Prostate gland (tissue), 2 donors: ENCODE measurements at regions not wholly inside any gene's neighbourhood (a gene's known extent, or its start where the extent isn't known, plus 50 kb on each side); places are given as distances from the start of the nearest gene placed in this dataset.

Experiments
- CTCF ChIP-seq, 4 experiments: fragments of 200-600 bp in 2 of 4; fragments of 450-650 bp in 2 of 4; sonication (generic) in 2 of 4; IDR thresholded peaks; 1 replicate in 3 of 4; 2 replicates in 1 of 4; pipeline ENCODE4 v1.5.1; 2016 to 2019; ENCODE audit warnings: antibody characterized with exemption in 4 of 4, mild to moderate bottlenecking in 2 of 4, moderate library complexity in 2 of 4
- POLR2A ChIP-seq: fragments of 450-650 bp; IDR thresholded peaks from one replicate; pipeline ENCODE4 v1.6.1; 2016; ENCODE audit warnings: antibody characterized with exemption, mild to moderate bottlenecking
- POLR2AphosphoS5 ChIP-seq: sonication (generic); formaldehyde crosslinking; IDR thresholded peaks from one replicate; pipeline ENCODE4 v1.6.1; 2017; ENCODE audit warnings: antibody characterized with exemption

DNA sequence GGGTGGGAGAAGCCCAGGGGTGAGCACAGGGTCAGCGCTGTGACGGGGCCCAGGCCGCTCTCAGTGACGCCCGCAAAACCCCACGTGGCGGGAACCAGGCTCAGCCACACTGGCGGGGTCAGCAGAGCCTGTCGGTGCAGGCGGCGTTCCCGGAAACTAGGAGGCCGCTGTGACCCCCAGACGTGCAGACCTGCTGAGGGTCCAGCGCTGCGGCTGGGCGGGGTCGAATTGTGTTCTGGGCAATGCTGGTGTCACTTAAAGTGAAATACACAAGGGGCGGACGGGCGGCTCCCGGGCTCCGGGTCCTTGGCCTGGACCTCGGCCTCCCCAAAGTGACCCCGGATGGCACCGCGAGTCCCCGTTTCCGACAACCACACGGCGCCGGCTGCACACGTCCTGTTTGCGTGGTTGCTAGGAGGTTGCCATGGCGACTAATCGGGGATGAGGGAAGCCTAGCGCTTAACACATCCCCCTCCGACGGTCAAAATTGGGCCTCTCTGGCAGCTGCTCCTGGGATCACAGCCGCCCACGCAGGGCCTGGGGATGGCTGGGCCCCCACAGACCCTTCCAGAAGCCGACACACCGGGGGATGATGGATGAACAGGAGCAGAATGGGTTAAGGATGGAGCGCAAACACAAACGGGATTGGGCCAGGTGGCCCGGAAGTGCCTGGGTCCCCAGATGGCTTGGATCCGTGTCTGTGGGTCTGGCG, 81.7 kb upstream of the PRR5 start:
- TF ChIP-seq CTCF (IDR thresholded peaks at IDR 0.05): no peak
- no peak for TF ChIP-seq POLR2A
- TF ChIP-seq POLR2AphosphoS5: no peak
